ENCODE measurements at regions not wholly inside any gene's neighbourhood (a gene's known extent, or its start where the extent isn't known, plus 50 kb on each side); places are given as distances from the start of the nearest gene placed in this dataset.

- ATAC-seq (ENCODE audit: low read depth): no peak
- no peaks in the 10 kb centered on the region for H3K36me3 Mint-ChIP-seq
- H3K27ac Mint-ChIP-seq: no peak overlapping the region
- no peak overlapping the region for H3K4me3 Mint-ChIP-seq
- no peak for DNase-seq (ENCODE audit: low spot score in 2 of 2)
- H3K9me3 Mint-ChIP-seq: no peaks in the 10 kb centered on the region
- peaks cover 10% of the 10 kb centered on the region for H3K4me1 Mint-ChIP-seq
- no peaks in the 10 kb centered on the region for H3K27me3 Mint-ChIP-seq
Observed at GRCh38 chr14:61616524-61617185, 78.7 kb upstream of the HIF1A start.

GRCh38 chr14:61618448-61618847, 76.9 kb upstream of the HIF1A start:
- no peaks in the 10 kb centered on the region for H3K27me3 Mint-ChIP-seq
- H3K4me3 Mint-ChIP-seq: no peak overlapping the region
- ATAC-seq (ENCODE audit: low read depth): no peak
- H3K4me1 Mint-ChIP-seq: peaks cover 6% of the 10 kb centered on the region
- peak overlapping the region; percentile 2 for H3K27ac Mint-ChIP-seq
- no peaks in the 10 kb centered on the region for H3K36me3 Mint-ChIP-seq
- no peaks in the 10 kb centered on the region for H3K9me3 Mint-ChIP-seq
- DNase-seq (ENCODE audit: low spot score in 2 of 2): no peak

- Mint-ChIP-seq H3K36me3 (no peaks in the 10 kb centered on the region), H3K9me3 (no peaks in the 10 kb centered on the region), H3K27me3 (no peaks in the 10 kb centered on the region), H3K4me3 (no peak overlapping the region), H3K27ac (no peak overlapping the region), H3K4me1 (peaks cover 5% of the 10 kb centered on the region)
- DNase-seq (ENCODE audit: low spot score in 2 of 2) (no peak), ATAC-seq (ENCODE audit: low read depth) (no peak)
Observed at GRCh38 chr14:61619494-61619893, 75.8 kb upstream of the HIF1A start.

- H3K9me3 Mint-ChIP-seq: no peaks in the 10 kb centered on the region
- H3K4me3 Mint-ChIP-seq: no peak overlapping the region
- H3K36me3 Mint-ChIP-seq: no peaks in the 10 kb centered on the region
- H3K27me3 Mint-ChIP-seq: no peaks in the 10 kb centered on the region
- peaks cover 4% of the 10 kb centered on the region for H3K4me1 Mint-ChIP-seq
- no peak overlapping the region for H3K27ac Mint-ChIP-seq
- ATAC-seq (ENCODE audit: low read depth): no peak
- DNase-seq (ENCODE audit: low spot score in 2 of 2): no peak
Observed at GRCh38 chr14:61620130-61620946, 75.0 kb upstream of the HIF1A start.

- ATAC-seq (ENCODE audit: low read depth): no peak
- Mint-ChIP-seq H3K27ac (no peak overlapping the region), H3K36me3 (no peaks in the 10 kb centered on the region), H3K9me3 (no peaks in the 10 kb centered on the region), H3K4me1 (no peaks in the 10 kb centered on the region), H3K4me3 (no peak overlapping the region), H3K27me3 (no peaks in the 10 kb centered on the region)
- no peak for DNase-seq (ENCODE audit: low spot score in 2 of 2)
Observed at GRCh38 chr14:61621444-61621843, 73.9 kb upstream of the HIF1A start.

- no peak for DNase-seq (ENCODE audit: low spot score in 2 of 2)
- no peaks in the 10 kb centered on the region for H3K9me3 Mint-ChIP-seq
- ATAC-seq (ENCODE audit: low read depth): no peak
- no peaks in the 10 kb centered on the region for H3K27me3 Mint-ChIP-seq
- H3K4me3 Mint-ChIP-seq: no peak overlapping the region
- no peaks in the 10 kb centered on the region for H3K4me1 Mint-ChIP-seq
- H3K36me3 Mint-ChIP-seq: no peaks in the 10 kb centered on the region
- no peak overlapping the region for H3K27ac Mint-ChIP-seq
Observed at GRCh38 chr14:61622051-61622450, 73.3 kb upstream of the HIF1A start.

GRCh38 chr14:61623927-61624326, 71.4 kb upstream of the HIF1A start:
- no peak for ATAC-seq (ENCODE audit: low read depth)
- no peaks in the 10 kb centered on the region for H3K4me1 Mint-ChIP-seq

GRCh38 chr14:61625165-61625564, 70.1 kb upstream of the HIF1A start:
- Mint-ChIP-seq H3K4me1 (no peaks in the 10 kb centered on the region), H3K27me3 (no peaks in the 10 kb centered on the region), H3K9me3 (no peaks in the 10 kb centered on the region), H3K4me3 (no peak overlapping the region), H3K27ac (no peak overlapping the region), H3K36me3 (no peaks in the 10 kb centered on the region)
- DNase-seq (ENCODE audit: low spot score in 2 of 2) (no peak), ATAC-seq (ENCODE audit: low read depth) (no peak)

More at GRCh38 chr14:61623927-61624326, 71.4 kb upstream of the HIF1A start:
- H3K27me3 Mint-ChIP-seq: no peaks in the 10 kb centered on the region
- no peak overlapping the region for H3K27ac Mint-ChIP-seq
- no peaks in the 10 kb centered on the region for H3K9me3 Mint-ChIP-seq
- DNase-seq (ENCODE audit: low spot score in 2 of 2): no peak
- H3K36me3 Mint-ChIP-seq: no peaks in the 10 kb centered on the region
- no peak overlapping the region for H3K4me3 Mint-ChIP-seq

GRCh38 chr14:61627612-61628011, 67.7 kb upstream of the HIF1A start:
- Mint-ChIP-seq H3K27ac (no peak overlapping the region), H3K36me3 (no peaks in the 10 kb centered on the region), H3K9me3 (no peaks in the 10 kb centered on the region), H3K4me3 (no peak overlapping the region), H3K4me1 (no peaks in the 10 kb centered on the region), H3K27me3 (no peaks in the 10 kb centered on the region)
- DNase-seq (ENCODE audit: low spot score in 2 of 2): no peak
- no peak for ATAC-seq (ENCODE audit: low read depth)

- ATAC-seq (ENCODE audit: low read depth) (no peak), DNase-seq (ENCODE audit: low spot score in 2 of 2) (no peak)
- H3K4me1 Mint-ChIP-seq: no peaks in the 10 kb centered on the region
- H3K27me3 Mint-ChIP-seq: no peaks in the 10 kb centered on the region
- H3K27ac Mint-ChIP-seq: no peak overlapping the region
- no peaks in the 10 kb centered on the region for H3K9me3 Mint-ChIP-seq
- H3K36me3 Mint-ChIP-seq: no peaks in the 10 kb centered on the region
- no peak overlapping the region for H3K4me3 Mint-ChIP-seq
Observed at GRCh38 chr14:61628016-61628725, 67.1 kb upstream of the HIF1A start.

- no peak for DNase-seq (ENCODE audit: low spot score in 2 of 2)
- no peak overlapping the region for H3K27ac Mint-ChIP-seq
- no peak for ATAC-seq (ENCODE audit: low read depth)
- no peaks in the 10 kb centered on the region for H3K9me3 Mint-ChIP-seq
- H3K4me1 Mint-ChIP-seq: no peaks in the 10 kb centered on the region
- H3K4me3 Mint-ChIP-seq: no peak overlapping the region
- no peaks in the 10 kb centered on the region for H3K36me3 Mint-ChIP-seq
- H3K27me3 Mint-ChIP-seq: no peaks in the 10 kb centered on the region
Observed at GRCh38 chr14:61630399-61631044, 64.8 kb upstream of the HIF1A start.

GRCh38 chr14:61631045-61631687, 64.1 kb upstream of the HIF1A start:
- Mint-ChIP-seq H3K27me3 (no peaks in the 10 kb centered on the region), H3K9me3 (peaks cover 2% of the 10 kb centered on the region), H3K27ac (no peak overlapping the region), H3K36me3 (no peaks in the 10 kb centered on the region), H3K4me1 (peaks cover 4% of the 10 kb centered on the region), H3K4me3 (no peak overlapping the region)
- ATAC-seq (ENCODE audit: low read depth) (no peak), DNase-seq (ENCODE audit: low spot score in 2 of 2) (no peak)

GRCh38 chr14:61632401-61632800, 62.9 kb upstream of the HIF1A start:
- Mint-ChIP-seq H3K4me1 (peaks cover 15% of the 10 kb centered on the region), H3K36me3 (no peaks in the 10 kb centered on the region), H3K27ac (no peak overlapping the region), H3K9me3 (peaks cover 2% of the 10 kb centered on the region), H3K27me3 (no peaks in the 10 kb centered on the region), H3K4me3 (no peak overlapping the region)
- ATAC-seq (ENCODE audit: low read depth) (no peak), DNase-seq (ENCODE audit: low spot score in 2 of 2) (no peak)

Measured in memory B cell (primary cell).